Neural cell (in vitro differentiated cells): ENCODE measurements at regions not wholly inside any gene's neighbourhood (a gene's known extent, or its start where the extent isn't known, plus 50 kb on each side); places are given as distances from the start of the nearest gene placed in this dataset.

Experiments used
- H2AFZ ChIP-seq: fragments of 200-600, 300-800 bp; sonication (generic), shearing (Covaris generic); 2 replicates; pipeline ENCODE4 v1.6.0; 2014; ENCODE audit warnings: low read depth, mild to moderate bottlenecking, antibody characterized with exemption, low read length, moderate library complexity
- H3F3A ChIP-seq: fragments of 200-600 bp; shearing (Covaris generic); 2 replicates; pipeline ENCODE4 v1.6.1; 2016; ENCODE audit warnings: mild to moderate bottlenecking, moderate library complexity, mixed read lengths, antibody characterized with exemption, low read length; ENCODE audit not compliant: insufficient read depth, poor library complexity, severe bottlenecking
- H3K27ac ChIP-seq: fragments of 200-600, 300-800 bp; sonication (generic), shearing (Covaris generic); 2 replicates; pipeline ENCODE4 v1.5.1; 2014; ENCODE audit warnings: mild to moderate bottlenecking, low read length, moderate library complexity
- H3K27me3 ChIP-seq: fragments of 300-800, 200-600 bp; sonication (generic), shearing (Covaris generic); 2 replicates; pipeline ENCODE4 v1.6.0; 2014; ENCODE audit warnings: mild to moderate bottlenecking, low read depth, low read length, moderate library complexity; ENCODE audit not compliant: insufficient read depth
- H3K36me3 ChIP-seq: fragments of 300-800, 200-600 bp; sonication (generic), shearing (Covaris generic); 2 replicates; pipeline ENCODE4 v1.5.1; 2014; ENCODE audit warnings: mild to moderate bottlenecking, antibody characterized with exemption, low read length, moderate library complexity; ENCODE audit not compliant: insufficient read depth
- H3K4me2 ChIP-seq: fragments of 300-800, 200-600 bp; sonication (generic), shearing (Covaris generic); 2 replicates; pipeline ENCODE4 v1.6.0; 2014; ENCODE audit warnings: mild to moderate bottlenecking, low read length
- H3K4me3 ChIP-seq: fragments of 300-800, 200-600 bp; sonication (generic), shearing (Covaris generic); 2 replicates; pipeline ENCODE4 v1.5.1; 2014; ENCODE audit warnings: mild to moderate bottlenecking, low read length, moderate library complexity
- H3K79me2 ChIP-seq: fragments of 200-600 bp; shearing (Covaris generic); replicated peaks from 2 replicates; pipeline ENCODE4 v1.6.0; 2014; ENCODE audit warnings: mild to moderate bottlenecking, low read length, moderate library complexity; ENCODE audit not compliant: insufficient read depth
- H3K9ac ChIP-seq: fragments of 300-800, 200-600 bp; sonication (generic), shearing (Covaris generic); 2 replicates; pipeline ENCODE4 v1.6.1; 2016; ENCODE audit warnings: mild to moderate bottlenecking, low read length, mixed read lengths
- H3K9me2 ChIP-seq: fragments of 200-600 bp; shearing (Covaris generic); 2 replicates; pipeline ENCODE4 v1.6.1; 2016; ENCODE audit warnings: mild to moderate bottlenecking, low read length, mixed read lengths; ENCODE audit not compliant: insufficient read depth
- H3K9me3 ChIP-seq: fragments of 200-600, 300-800 bp; sonication (generic), shearing (Covaris generic); 2 replicates; pipeline ENCODE4 v1.6.1; 2016; ENCODE audit warnings: mild to moderate bottlenecking, mixed run types, low read length, moderate library complexity, mixed read lengths
- H4K20me1 ChIP-seq: fragments of 200-600 bp; shearing (Covaris generic); 2 replicates; pipeline ENCODE4 v1.6.1; 2016; ENCODE audit warnings: mild to moderate bottlenecking, mixed run types; ENCODE audit not compliant: insufficient read depth
- CTCF ChIP-seq: fragments of 450-650 bp; IDR thresholded peaks from 2 replicates; pipeline ENCODE4 v1.5.1; 2014; ENCODE audit warnings: antibody characterized with exemption, mild to moderate bottlenecking, moderate library complexity; ENCODE audit not compliant: poor library complexity, severe bottlenecking
- EP300 ChIP-seq: fragments of 450-650 bp; conservative IDR thresholded peaks from 2 replicates; pipeline ENCODE4 v1.6.1; 2014; ENCODE audit warnings: antibody characterized with exemption, mild to moderate bottlenecking, moderate library complexity; ENCODE audit not compliant: poor library complexity, severe bottlenecking
- EZH2 ChIP-seq: fragments of 200-600, 300-800 bp; shearing (Covaris generic), sonication (generic); IDR thresholded peaks from 2 replicates; pipeline ENCODE4 v1.6.1; 2014; ENCODE audit warnings: antibody characterized with exemption, low read length, borderline replicate concordance, mild to moderate bottlenecking; ENCODE audit not compliant: insufficient read depth, poor library complexity, severe bottlenecking
- MXI1 ChIP-seq: fragments of 450-650 bp; conservative IDR thresholded peaks from 2 replicates; pipeline ENCODE4 v1.6.1; 2014; ENCODE audit warnings: antibody characterized with exemption, mild to moderate bottlenecking; ENCODE audit not compliant: poor library complexity, severe bottlenecking
- POLR2AphosphoS5 ChIP-seq: IDR thresholded peaks from 2 replicates; pipeline ENCODE4 v1.6.1; 2012
- RAD21 ChIP-seq: fragments of 450-650 bp; conservative IDR thresholded peaks from 2 replicates; pipeline ENCODE4 v1.6.1; 2014; ENCODE audit warnings: antibody characterized with exemption, mild to moderate bottlenecking, moderate library complexity
- REST ChIP-seq: IDR thresholded peaks from 2 replicates; pipeline ENCODE4 v1.6.1; 2012; ENCODE audit warnings: borderline replicate concordance
- SMC3 ChIP-seq: fragments of 450-650 bp; conservative IDR thresholded peaks from 2 replicates; pipeline ENCODE4 v1.6.1; 2014; ENCODE audit warnings: antibody characterized with exemption, mild to moderate bottlenecking, moderate library complexity; ENCODE audit not compliant: poor library complexity
- TAF1 ChIP-seq: IDR thresholded peaks from 2 replicates; pipeline ENCODE4 v1.6.1; 2012; ENCODE audit warnings: low read depth

DNA sequence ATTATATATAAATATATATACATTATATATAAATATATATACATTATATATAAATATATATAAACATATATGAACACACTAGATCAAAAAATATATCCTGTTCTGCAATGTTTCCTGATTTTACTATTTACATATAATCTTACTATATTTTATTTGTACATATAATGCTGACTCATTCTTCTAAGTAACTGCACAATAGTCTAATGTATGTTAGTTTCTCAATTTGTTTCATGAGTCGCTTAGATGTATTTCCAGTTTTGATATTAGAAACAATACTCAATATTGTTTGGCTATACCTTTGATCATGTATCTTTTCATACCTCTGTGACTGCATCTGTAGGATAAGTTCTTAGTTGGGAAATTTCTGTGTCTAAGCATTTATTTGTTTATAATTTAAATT, 669.9 kb upstream of the CCDC54 start:
- no peaks in the 10 kb centered on the region for H3K9me2 ChIP-seq
- H3K27me3 ChIP-seq: no peaks in the 10 kb centered on the region
- no peak overlapping the region for H3K4me3 ChIP-seq
- no peaks in the 10 kb centered on the region for H3K79me2 ChIP-seq
- TF ChIP-seq MXI1 (no peak), CTCF (no peak), POLR2AphosphoS5 (no peak), SMC3 (no peak), EZH2 (no peak), TAF1 (no peak), EP300 (no peak), REST (no peak), RAD21 (no peak)
- no peak overlapping the region for H3K4me2 ChIP-seq
- H2AFZ ChIP-seq: no peak overlapping the region
- H3K36me3 ChIP-seq: no peaks in the 10 kb centered on the region
- H3F3A ChIP-seq: no peaks in the 10 kb centered on the region
- H3K9me3 ChIP-seq: no peaks in the 10 kb centered on the region
- no peaks in the 10 kb centered on the region for H4K20me1 ChIP-seq
- H3K9ac ChIP-seq: no peak overlapping the region
- H3K27ac ChIP-seq: no peak overlapping the region

DNA sequence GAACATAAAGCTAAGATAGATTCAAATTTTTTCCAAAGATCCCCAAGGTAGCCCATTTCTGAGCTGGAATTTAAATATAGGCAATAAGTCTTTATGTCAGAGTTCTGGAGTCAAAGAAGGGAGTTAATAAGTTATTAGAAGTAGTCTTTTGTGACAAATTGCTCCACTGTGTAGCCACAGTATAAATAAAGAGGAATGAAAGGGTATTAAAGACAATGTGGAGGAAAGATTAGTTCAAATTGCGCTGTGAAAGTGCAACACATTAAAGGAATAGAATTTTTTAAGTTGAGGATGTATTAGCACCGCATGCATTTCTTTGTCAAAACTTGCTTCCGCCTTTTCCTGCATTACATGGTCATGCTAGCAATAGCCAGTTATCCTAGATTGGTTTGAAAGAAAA, 666.6 kb upstream of the CCDC54 start:
- Histone ChIP-seq H3K9ac (no peak overlapping the region), H2AFZ (no peak overlapping the region), H4K20me1 (no peaks in the 10 kb centered on the region), H3K27ac (no peak overlapping the region), H3K36me3 (no peaks in the 10 kb centered on the region), H3F3A (no peaks in the 10 kb centered on the region), H3K4me2 (no peak overlapping the region), H3K9me2 (no peaks in the 10 kb centered on the region), H3K27me3 (no peaks in the 10 kb centered on the region), H3K9me3 (no peaks in the 10 kb centered on the region), H3K79me2 (no peaks in the 10 kb centered on the region), H3K4me3 (no peak overlapping the region)
- TF ChIP-seq REST (no peak), POLR2AphosphoS5 (no peak), EZH2 (no peak), SMC3 (no peak), EP300 (no peak), CTCF (no peak), RAD21 (no peak), MXI1 (no peak), TAF1 (no peak)
